ENCODE measurements at regions not wholly inside any gene's neighbourhood (a gene's known extent, or its start where the extent isn't known, plus 50 kb on each side); places are given as distances from the start of the nearest gene placed in this dataset.

DNA sequence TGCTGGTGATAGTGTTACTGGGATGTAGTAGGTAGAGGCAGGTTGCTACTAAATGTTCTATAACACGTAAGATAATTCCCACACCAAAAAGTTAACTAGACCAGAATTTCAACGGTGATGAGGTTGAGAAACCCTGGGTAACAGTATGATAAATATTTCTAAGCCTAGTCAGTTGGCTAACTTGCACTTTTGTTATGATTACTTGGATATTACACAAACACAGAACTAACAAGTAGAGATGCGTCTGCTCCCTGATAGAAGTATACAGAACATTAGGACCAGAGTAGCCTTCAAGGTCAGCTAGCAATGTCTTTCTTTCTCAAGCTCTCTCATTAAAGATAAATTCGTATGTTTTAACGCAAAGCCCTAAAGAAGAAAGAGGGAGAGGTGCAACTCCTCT lies 86.2 kb upstream of the FZD8 start:
- peaks cover 0 to 6% (median 0%) of the 10 kb centered on the region in 4 donors for H3K4me1 ChIP-seq
- DNase-seq, result no peak
- no peak overlapping the region for H3K4me3 ChIP-seq
- TF ChIP-seq POLR2A (IDR thresholded peaks at IDR 0.05), result no peak
- TF ChIP-seq EP300 (IDR thresholded peaks at IDR 0.05), result no peak
- TF ChIP-seq, protein P1, sequence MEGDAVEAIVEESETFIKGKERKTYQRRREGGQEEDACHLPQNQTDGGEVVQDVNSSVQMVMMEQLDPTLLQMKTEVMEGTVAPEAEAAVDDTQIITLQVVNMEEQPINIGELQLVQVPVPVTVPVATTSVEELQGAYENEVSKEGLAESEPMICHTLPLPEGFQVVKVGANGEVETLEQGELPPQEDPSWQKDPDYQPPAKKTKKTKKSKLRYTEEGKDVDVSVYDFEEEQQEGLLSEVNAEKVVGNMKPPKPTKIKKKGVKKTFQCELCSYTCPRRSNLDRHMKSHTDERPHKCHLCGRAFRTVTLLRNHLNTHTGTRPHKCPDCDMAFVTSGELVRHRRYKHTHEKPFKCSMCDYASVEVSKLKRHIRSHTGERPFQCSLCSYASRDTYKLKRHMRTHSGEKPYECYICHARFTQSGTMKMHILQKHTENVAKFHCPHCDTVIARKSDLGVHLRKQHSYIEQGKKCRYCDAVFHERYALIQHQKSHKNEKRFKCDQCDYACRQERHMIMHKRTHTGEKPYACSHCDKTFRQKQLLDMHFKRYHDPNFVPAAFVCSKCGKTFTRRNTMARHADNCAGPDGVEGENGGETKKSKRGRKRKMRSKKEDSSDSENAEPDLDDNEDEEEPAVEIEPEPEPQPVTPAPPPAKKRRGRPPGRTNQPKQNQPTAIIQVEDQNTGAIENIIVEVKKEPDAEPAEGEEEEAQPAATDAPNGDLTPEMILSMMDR (IDR thresholded peaks at IDR 0.05), result no peak
- TF ChIP-seq POLR2AphosphoS5 (IDR thresholded peaks at IDR 0.05), result no peak
- 53 to 62% (median 56%) methylated on average over 5 of the region's 5 CpGs for WGBS, 5 donors
- intact Hi-C loops (cut with DNase I; ENCODE audit: low total_unique reads), result no loop called here
- H3K27ac ChIP-seq, result no peak overlapping the region
- no peaks in the 10 kb centered on the region for H3K9me3 ChIP-seq
- no peaks in the 10 kb centered on the region for H3K27me3 ChIP-seq
- H3K36me3 ChIP-seq, result no peaks in the 10 kb centered on the region

DNA sequence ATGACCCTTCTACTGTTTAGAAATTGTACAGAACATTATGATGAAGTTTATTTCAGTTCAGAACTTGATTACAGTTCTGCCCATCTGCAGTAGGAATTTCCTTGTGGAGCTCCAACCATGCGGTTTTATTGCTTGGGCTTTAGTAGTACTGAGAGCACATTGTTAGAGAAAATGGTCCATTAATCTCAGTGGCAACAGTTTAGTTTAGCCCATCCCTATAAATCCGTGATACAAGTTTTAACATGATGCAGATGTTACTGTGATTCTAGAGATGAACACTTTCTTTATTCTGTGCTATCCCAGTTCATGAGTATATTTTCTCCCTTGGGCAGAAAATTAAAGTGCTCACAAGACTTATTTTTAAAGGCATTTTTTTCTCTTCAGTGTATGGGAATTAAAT lies 84.8 kb upstream of the FZD8 start:
- Histone ChIP-seq H3K27ac (no peak overlapping the region), H3K4me3 (no peak overlapping the region), H3K4me1 (peaks cover 0 to 6% (median 0%) of the 10 kb centered on the region in 4 donors), H3K9me3 (no peaks in the 10 kb centered on the region), H3K27me3 (no peaks in the 10 kb centered on the region), H3K36me3 (no peaks in the 10 kb centered on the region)
- intact Hi-C loops (cut with DNase I; ENCODE audit: low total_unique reads), result no loop called here
- 51 to 73% (median 60%) methylated on average over 2 of the region's 2 CpGs for WGBS, 5 donors
- TF ChIP-seq, protein P1 (IDR thresholded peaks at IDR 0.05), result no peak
- no peak for TF ChIP-seq EP300 (IDR thresholded peaks at IDR 0.05)
- TF ChIP-seq POLR2AphosphoS5 (IDR thresholded peaks at IDR 0.05), result no peak
- TF ChIP-seq POLR2A (IDR thresholded peaks at IDR 0.05), result no peak
- DNase-seq, result peak in 1 of 2 donors; percentile 72

DNA sequence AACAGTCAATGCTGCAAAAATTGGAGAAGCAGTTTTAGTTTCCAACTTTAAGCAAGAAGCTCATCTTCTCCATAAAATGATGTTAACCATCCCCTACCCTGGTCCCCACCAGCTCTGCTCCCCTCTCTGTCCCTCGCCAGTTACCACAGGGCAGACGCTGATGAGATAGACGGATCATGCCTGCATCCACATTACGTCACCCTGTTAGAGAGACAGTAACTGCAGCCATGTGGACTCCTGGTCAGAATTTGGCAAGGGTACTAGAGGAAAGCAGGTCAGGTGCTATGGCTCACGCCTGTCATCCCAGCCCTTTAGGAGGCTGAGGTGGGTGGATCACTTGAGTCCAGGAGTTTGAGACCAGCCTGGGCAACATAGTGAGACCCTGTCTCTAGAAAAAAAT lies 81.9 kb upstream of the FZD8 start:
- H3K36me3 ChIP-seq, result no peaks in the 10 kb centered on the region
- intact Hi-C loops (cut with DNase I; ENCODE audit: low total_unique reads), result no loop called here
- no peaks in the 10 kb centered on the region for H3K27me3 ChIP-seq
- H3K4me3 ChIP-seq, result no peak overlapping the region
- H3K4me1 ChIP-seq, result peaks cover 0 to 6% (median 0%) of the 10 kb centered on the region in 4 donors
- TF ChIP-seq POLR2AphosphoS5 (IDR thresholded peaks at IDR 0.05), result no peak
- no peak for TF ChIP-seq POLR2A (IDR thresholded peaks at IDR 0.05)
- TF ChIP-seq, protein P1 (IDR thresholded peaks at IDR 0.05), result no peak
- TF ChIP-seq EP300 (IDR thresholded peaks at IDR 0.05), result no peak
- DNase-seq, result no peak
- no peak overlapping the region for H3K27ac ChIP-seq
- no peaks in the 10 kb centered on the region for H3K9me3 ChIP-seq
- WGBS, 5 donors, result 88 to 93% (median 92%) methylated on average over 5 of the region's 5 CpGs

DNA sequence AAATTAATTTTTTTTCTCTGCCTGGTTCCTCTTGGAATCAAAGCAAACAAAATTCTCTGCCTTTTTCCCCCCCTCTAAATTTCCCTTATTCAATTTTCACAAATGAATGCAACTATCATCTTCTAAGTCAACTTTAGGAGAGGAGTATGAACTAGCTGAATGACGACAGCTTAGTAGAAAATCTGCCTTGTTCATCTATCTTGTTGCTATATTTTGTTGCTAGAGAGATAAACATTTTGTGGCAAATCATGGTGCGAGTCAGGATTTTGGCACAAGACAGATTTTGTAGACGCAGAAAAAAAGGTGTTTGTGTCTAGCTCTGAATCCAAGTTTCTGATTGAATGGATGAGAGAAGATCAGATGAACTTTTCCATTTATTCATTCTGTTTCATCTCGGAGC lies 81.0 kb upstream of the FZD8 start:
- Histone ChIP-seq H3K27ac (no peak overlapping the region), H3K4me3 (no peak overlapping the region), H3K9me3 (no peaks in the 10 kb centered on the region), H3K27me3 (no peaks in the 10 kb centered on the region), H3K4me1 (peaks cover 0 to 6% (median 0%) of the 10 kb centered on the region in 4 donors), H3K36me3 (no peaks in the 10 kb centered on the region)
- intact Hi-C loops (cut with DNase I; ENCODE audit: low total_unique reads), result no loop called here
- WGBS, 5 donors, result 66 to 81% (median 77%) methylated on average over 4 of the region's 4 CpGs
- no peak for DNase-seq
- TF ChIP-seq POLR2AphosphoS5 (IDR thresholded peaks at IDR 0.05) (no peak), POLR2A (IDR thresholded peaks at IDR 0.05) (no peak), EP300 (IDR thresholded peaks at IDR 0.05) (no peak)
- TF ChIP-seq, protein P1 (IDR thresholded peaks at IDR 0.05), result no peak
